ENCODE measurements at regions not wholly inside any gene's neighbourhood (a gene's known extent, or its start where the extent isn't known, plus 50 kb on each side); places are given as distances from the start of the nearest gene placed in this dataset.

- H3K79me2 ChIP-seq (ENCODE audit: control insufficient read depth, insufficient read depth, low read length): no peaks in the 10 kb centered on the region
- no peaks in the 10 kb centered on the region for H3K9me3 ChIP-seq (ENCODE audit: control insufficient read depth, insufficient read depth, low read depth, low read length)
- TF ChIP-seq EZH2 (IDR thresholded peaks at IDR 0.05; ENCODE audit: low read length, missing control alignments) (no peak), CTCF (conservative IDR thresholded peaks at IDR 0.05 in 1 of 2, IDR thresholded peaks at IDR 0.05 in 1 of 2; ENCODE audit: low read depth in 1 of 2, low read length in 2 of 2) (no peak)
- no peak overlapping the region for H2AFZ ChIP-seq (ENCODE audit: low read length)
- no peaks in the 10 kb centered on the region for H3K4me1 ChIP-seq (ENCODE audit: control insufficient read depth, extremely low read depth, insufficient read depth, low read length)
- no peak overlapping the region for H3K9ac ChIP-seq (ENCODE audit: insufficient read depth, low read length)
- no peak overlapping the region for H3K4me2 ChIP-seq (ENCODE audit: extremely low read depth, insufficient read depth, low read length)
- DNase-seq (ENCODE audit: low read depth in 2 of 2): no peak
- no peak overlapping the region for H3K27ac ChIP-seq (ENCODE audit: insufficient read depth, low read length)
- no peaks in the 10 kb centered on the region for H3K36me3 ChIP-seq (ENCODE audit: control insufficient read depth, insufficient read depth, low read length)
- H3K4me3 ChIP-seq (replicated peaks in 1 of 4; ENCODE audit: control extremely low read depth in 1 of 4, insufficient read depth in 1 of 4, low read depth in 3 of 4, low read length in 4 of 4): no peak overlapping the region
- no peaks in the 10 kb centered on the region for H3K27me3 ChIP-seq (ENCODE audit: control insufficient read depth, insufficient read depth, low read length)
- H4K20me1 ChIP-seq (ENCODE audit: control insufficient read depth, extremely low read depth, insufficient read depth, low read length): no peaks in the 10 kb centered on the region
These were observed 452.8 kb upstream of the POT1 start for GRCh38 chr7:125382401-125382800.

DNA sequence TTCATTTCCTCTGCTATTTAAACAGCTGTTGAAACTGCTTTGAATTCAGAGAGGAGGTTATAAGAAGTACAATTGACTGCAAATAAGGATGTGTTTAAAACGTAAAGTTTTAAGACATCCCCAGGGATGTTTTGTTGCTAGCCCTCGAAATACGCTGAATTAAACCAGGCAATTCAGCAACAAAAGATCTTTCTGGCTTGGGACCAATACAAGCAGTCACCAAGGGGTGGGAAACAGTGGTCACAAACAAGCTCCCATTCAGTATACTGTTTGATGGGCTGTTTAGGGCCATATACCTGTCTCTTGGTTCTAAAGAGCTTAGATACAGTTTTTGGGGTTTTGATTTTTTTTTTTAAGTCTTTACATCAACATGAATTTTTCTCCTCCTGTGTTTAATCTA, 446.3 kb upstream of the POT1 start:
- H3K27ac ChIP-seq (ENCODE audit: insufficient read depth, low read length): no peak overlapping the region
- H2AFZ ChIP-seq (ENCODE audit: low read length): no peak overlapping the region
- H4K20me1 ChIP-seq (ENCODE audit: control insufficient read depth, extremely low read depth, insufficient read depth, low read length): no peaks in the 10 kb centered on the region
- no peak for DNase-seq (ENCODE audit: low read depth in 2 of 2)
- H3K36me3 ChIP-seq (ENCODE audit: control insufficient read depth, insufficient read depth, low read length): no peaks in the 10 kb centered on the region
- no peaks in the 10 kb centered on the region for H3K9me3 ChIP-seq (ENCODE audit: control insufficient read depth, insufficient read depth, low read depth, low read length)
- no peak overlapping the region for H3K4me3 ChIP-seq (replicated peaks in 1 of 4; ENCODE audit: control extremely low read depth in 1 of 4, insufficient read depth in 1 of 4, low read depth in 3 of 4, low read length in 4 of 4)
- no peaks in the 10 kb centered on the region for H3K79me2 ChIP-seq (ENCODE audit: control insufficient read depth, insufficient read depth, low read length)
- no peak overlapping the region for H3K4me2 ChIP-seq (ENCODE audit: extremely low read depth, insufficient read depth, low read length)
- no peaks in the 10 kb centered on the region for H3K4me1 ChIP-seq (ENCODE audit: control insufficient read depth, extremely low read depth, insufficient read depth, low read length)
- H3K27me3 ChIP-seq (ENCODE audit: control insufficient read depth, insufficient read depth, low read length): no peaks in the 10 kb centered on the region
- H3K9ac ChIP-seq (ENCODE audit: insufficient read depth, low read length): no peak overlapping the region
- TF ChIP-seq CTCF (conservative IDR thresholded peaks at IDR 0.05 in 1 of 2, IDR thresholded peaks at IDR 0.05 in 1 of 2; ENCODE audit: low read depth in 1 of 2, low read length in 2 of 2) (no peak), EZH2 (IDR thresholded peaks at IDR 0.05; ENCODE audit: low read length, missing control alignments) (no peak)

GRCh38 chr7:125370502-125370901, 440.9 kb upstream of the POT1 start:
- Histone ChIP-seq H3K4me2 (ENCODE audit: extremely low read depth, insufficient read depth, low read length) (no peak overlapping the region), H3K9ac (ENCODE audit: insufficient read depth, low read length) (no peak overlapping the region), H3K4me3 (replicated peaks in 1 of 4; ENCODE audit: control extremely low read depth in 1 of 4, insufficient read depth in 1 of 4, low read depth in 3 of 4, low read length in 4 of 4) (no peak overlapping the region), H3K9me3 (ENCODE audit: control insufficient read depth, insufficient read depth, low read depth, low read length) (no peaks in the 10 kb centered on the region), H3K36me3 (ENCODE audit: control insufficient read depth, insufficient read depth, low read length) (no peaks in the 10 kb centered on the region), H3K27ac (ENCODE audit: insufficient read depth, low read length) (no peak overlapping the region), H4K20me1 (ENCODE audit: control insufficient read depth, extremely low read depth, insufficient read depth, low read length) (no peaks in the 10 kb centered on the region), H3K79me2 (ENCODE audit: control insufficient read depth, insufficient read depth, low read length) (no peaks in the 10 kb centered on the region), H3K27me3 (ENCODE audit: control insufficient read depth, insufficient read depth, low read length) (no peaks in the 10 kb centered on the region), H3K4me1 (ENCODE audit: control insufficient read depth, extremely low read depth, insufficient read depth, low read length) (no peaks in the 10 kb centered on the region), H2AFZ (ENCODE audit: low read length) (no peak overlapping the region)
- TF ChIP-seq CTCF (conservative IDR thresholded peaks at IDR 0.05 in 1 of 2, IDR thresholded peaks at IDR 0.05 in 1 of 2; ENCODE audit: low read depth in 1 of 2, low read length in 2 of 2) (no peak), EZH2 (IDR thresholded peaks at IDR 0.05; ENCODE audit: low read length, missing control alignments) (no peak)
- DNase-seq (ENCODE audit: low read depth in 2 of 2): no peak

Measured in fibroblast of lung (primary cell).